SK-N-SH (cell line): ENCODE measurements at regions not wholly inside any gene's neighbourhood (a gene's known extent, or its start where the extent isn't known, plus 50 kb on each side); places are given as distances from the start of the nearest gene placed in this dataset.

Source experiments
- CTCF ChIA-PET: fragments of 300-600, 350-600 bp; formaldehyde crosslinking; extraction: SDS; loops from one replicate; lab custom pipeline; 2021; lab: Yijun Ruan, JAX
- POLR2A ChIA-PET: fragments of 350-600 bp; sonication (Branson Sonifier 250); formaldehyde crosslinking; extraction: SDS; loops from one replicate; lab custom pipeline; 2020; ENCODE audit warnings: antibody characterized with exemption, inconsistent platforms; lab: Yijun Ruan, JAX
- DNase-seq: peaks from one replicate; pipeline ENCODE4 v3.0.0; 2012
- H2AFZ ChIP-seq: fragments of 200-600 bp; sonication (generic); 2 replicates; pipeline ENCODE4 v1.8.1; 2016; ENCODE audit warnings: antibody characterized with exemption, mild to moderate bottlenecking, low read depth
- H3F3A ChIP-seq: fragments of 200-600 bp; sonication (generic); replicated peaks from 2 replicates; pipeline ENCODE3; 2016; ENCODE audit warnings: antibody characterized with exemption, mild to moderate bottlenecking; ENCODE audit not compliant: insufficient read depth
- H3K27ac ChIP-seq, 2 experiments: fragments of 200-500 bp in 1 of 2; fragments of 200-600 bp in 1 of 2; sonication (Bioruptor generic) in 1 of 2; sonication (generic), shearing (Covaris generic) in 1 of 2; 2 replicates each; pipeline versions ENCODE4 v1.5.1 to v1.6.1; 2014 to 2016; ENCODE audit warnings: low read depth in 2 of 2, inconsistent platforms in 1 of 2, low read length in 1 of 2, mild to moderate bottlenecking in 1 of 2, mixed read lengths in 1 of 2
- H3K27me3 ChIP-seq: fragments of 200-600 bp; sonication (generic), shearing (Covaris generic); 2 replicates; pipeline ENCODE4 v1.6.1; 2016; ENCODE audit warnings: mixed run types; ENCODE audit not compliant: insufficient read depth
- H3K36me3 ChIP-seq, 2 experiments: fragments of 200-500 bp in 1 of 2; fragments of 200-600 bp in 1 of 2; sonication (Bioruptor generic) in 1 of 2; sonication (generic) in 1 of 2; replicated peaks in 1 of 2; 2 replicates each; pipeline versions ENCODE3 to v1.5.1; 2014 to 2016; ENCODE audit warnings: low read length in 1 of 2, mild to moderate bottlenecking in 1 of 2; ENCODE audit not compliant: insufficient read depth in 2 of 2, control insufficient read depth in 1 of 2
- H3K4me1 ChIP-seq, 2 experiments: fragments of 200-500 bp in 1 of 2; fragments of 200-600 bp in 1 of 2; sonication (Bioruptor generic) in 1 of 2; sonication (generic), shearing (Covaris generic) in 1 of 2; 2 replicates each; pipeline versions ENCODE4 v1.5.1 to v1.6.1; 2014 to 2016; ENCODE audit warnings: low read depth in 1 of 2, low read length in 1 of 2, mixed run types in 1 of 2; ENCODE audit not compliant: insufficient read depth in 2 of 2, control insufficient read depth in 1 of 2
- H3K4me2 ChIP-seq: fragments of 200-600 bp; sonication (generic), shearing (Covaris generic); 2 replicates; pipeline ENCODE4 v1.6.1; 2017; ENCODE audit warnings: mixed run types
- H3K4me3 ChIP-seq, 2 experiments: fragments of 200-500 bp in 1 of 2; fragments of 200-600 bp in 1 of 2; sonication (Bioruptor generic) in 1 of 2; sonication (generic), shearing (Covaris generic) in 1 of 2; 2 replicates each; pipeline versions ENCODE4 v1.5.1 to v1.8.1; 2014 to 2016; ENCODE audit warnings: low read depth in 2 of 2, inconsistent platforms in 1 of 2, low read length in 1 of 2, mild to moderate bottlenecking in 1 of 2, mixed read lengths in 1 of 2, moderate library complexity in 1 of 2
- H3K79me2 ChIP-seq: fragments of 200-600 bp; sonication (generic); 2 replicates; pipeline ENCODE4 v1.8.1; 2017; ENCODE audit warnings: mild to moderate bottlenecking; ENCODE audit not compliant: insufficient read depth
- H3K9ac ChIP-seq: fragments of 200-600 bp; sonication (generic); 2 replicates; pipeline ENCODE4 v1.6.1; 2017; ENCODE audit warnings: mixed run types
- H3K9me2 ChIP-seq: fragments of 200-600 bp; sonication (generic); 2 replicates; pipeline ENCODE4 v1.6.1; 2017; ENCODE audit warnings: mixed run types
- H3K9me3 ChIP-seq: fragments of 200-600 bp; sonication (generic); 2 replicates; pipeline ENCODE4 v1.6.1; 2017; ENCODE audit warnings: mixed run types, mild to moderate bottlenecking, moderate library complexity
- H4K20me1 ChIP-seq: fragments of 200-600 bp; sonication (generic); 2 replicates; pipeline ENCODE4 v1.6.1; 2017; ENCODE audit warnings: mild to moderate bottlenecking, mixed run types; ENCODE audit not compliant: insufficient read depth
- FOXM1 ChIP-seq: IDR thresholded peaks from 2 replicates; pipeline ENCODE4 v1.4.0; 2012; ENCODE audit warnings: low read depth, mild to moderate bottlenecking
- GATA2 ChIP-seq: sonication (generic); formaldehyde crosslinking; IDR thresholded peaks from 2 replicates; pipeline ENCODE4 v1.5.0; 2020; ENCODE audit warnings: mild to moderate bottlenecking, missing genetic modification reagents
- MEF2A ChIP-seq: IDR thresholded peaks from 2 replicates; pipeline ENCODE4 v1.4.0; 2012; ENCODE audit warnings: low read depth, borderline replicate concordance
- MXI1 ChIP-seq: IDR thresholded peaks from 2 replicates; pipeline ENCODE4 v1.6.1; 2012; ENCODE audit warnings: mild to moderate bottlenecking, low read depth, low read length, improper control_type of control experiment
- NRF1 ChIP-seq: IDR thresholded peaks from 2 replicates; pipeline ENCODE4 v1.6.1; 2012; ENCODE audit warnings: low read depth, mild to moderate bottlenecking, low read length
- RCOR1 ChIP-seq: fragments of 150-350 bp; IDR thresholded peaks from 2 replicates; pipeline ENCODE4 v1.6.1; 2017; ENCODE audit warnings: antibody characterized with exemption, low read length
- REST ChIP-seq: IDR thresholded peaks from 2 replicates; pipeline ENCODE4 v1.6.1; 2012; ENCODE audit warnings: mild to moderate bottlenecking, low read depth, low read length, moderate library complexity
- RXRA ChIP-seq: IDR thresholded peaks from 2 replicates; pipeline ENCODE4 v1.4.0; 2012; ENCODE audit warnings: low read depth, mild to moderate bottlenecking, borderline replicate concordance
- SMC3 ChIP-seq: IDR thresholded peaks from 2 replicates; pipeline ENCODE4 v1.6.1; 2012; ENCODE audit warnings: low read depth, low read length, improper control_type of control experiment
- TAF1 ChIP-seq: IDR thresholded peaks from 2 replicates; pipeline ENCODE4 v1.6.1; 2012; ENCODE audit warnings: low read depth, mild to moderate bottlenecking, low read length, moderate library complexity, borderline replicate concordance
- TEAD4 ChIP-seq: IDR thresholded peaks from 2 replicates; pipeline ENCODE4 v1.4.0; 2012; ENCODE audit warnings: mild to moderate bottlenecking, borderline replicate concordance; ENCODE audit not compliant: insufficient read depth
- ZBTB33 ChIP-seq: IDR thresholded peaks from 2 replicates; pipeline ENCODE4 v1.4.0; 2012; ENCODE audit warnings: low read depth, borderline replicate concordance
- WGBS: methylation state at CpG from one replicate; pipeline ENCODE4 v1.1.6; 2017; ENCODE audit warnings: low lambda C conversion rate; 5-methylcytosine and 5-hydroxymethylcytosine counted together

DNA sequence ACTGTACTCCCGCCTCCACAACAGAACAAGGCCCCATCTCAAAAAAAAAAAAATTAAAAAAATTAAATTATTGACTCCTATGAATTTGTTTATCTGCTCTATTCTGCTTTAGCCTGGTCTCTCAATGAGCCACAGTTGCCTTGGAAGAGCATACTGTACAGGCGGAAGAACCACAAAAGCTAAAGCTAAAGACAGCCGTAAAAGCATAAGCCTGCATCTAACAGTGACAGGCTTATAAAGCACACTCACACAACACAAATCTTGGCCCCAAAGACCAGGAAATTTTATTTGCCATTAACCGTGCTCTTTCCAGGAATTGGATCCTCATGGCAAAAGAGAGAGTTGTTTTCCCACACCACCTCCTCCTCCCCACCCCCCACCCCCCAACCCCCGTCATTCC is 53.5 kb upstream of the KLF3 start (continued):
- TF ChIP-seq REST (no peak), FOXM1 (no peak), TAF1 (no peak), NRF1 (no peak), MXI1 (no peak)

GRCh38 chr4:38610966-38611431 is 53.0 kb upstream of the KLF3 start:
- Histone ChIP-seq H3K9ac (no peak overlapping the region), H3K9me3 (no peaks in the 10 kb centered on the region), H3F3A (no peaks in the 10 kb centered on the region), H3K27me3 (no peaks in the 10 kb centered on the region), H3K79me2 (no peaks in the 10 kb centered on the region), H3K4me1 (peaks cover 0 to 8% of the 10 kb centered on the region in 2 experiments; a peak in 1 of 4 replicates), H3K9me2 (no peaks in the 10 kb centered on the region), H3K27ac (no peak overlapping the region), H3K36me3 (no peaks in the 10 kb centered on the region), H3K4me2 (no peak overlapping the region), H3K4me3 (no peak overlapping the region), H2AFZ (no peak overlapping the region), H4K20me1 (no peaks in the 10 kb centered on the region)
- no peak for TF ChIP-seq GATA2 (CRISPR knock-in tag)
- TF ChIP-seq TEAD4: no peak
- no peak for TF ChIP-seq MEF2A
- TF ChIP-seq RXRA: no peak
- TF ChIP-seq NRF1: no peak
- TF ChIP-seq ZBTB33: no peak
- no peak for TF ChIP-seq SMC3
- TF ChIP-seq RCOR1: no peak
- ChIA-PET CTCF (no interaction called here), POLR2A (no interaction called here)
- DNase-seq: no peak
- WGBS: 76% methylated on average over 8 of the region's 8 CpGs
